SU-DHL-6 (cell line): ENCODE measurements at regions not wholly inside any gene's neighbourhood (a gene's known extent, or its start where the extent isn't known, plus 50 kb on each side); places are given as distances from the start of the nearest gene placed in this dataset.

Source experiments
- H2AFZ ChIP-seq: fragments of 200-600 bp; sonication (generic); 2 replicates; pipeline ENCODE4 v1.6.1; 2014; ENCODE audit warnings: low read depth, mild to moderate bottlenecking, moderate library complexity, mixed read lengths, antibody characterized with exemption, low read length; ENCODE audit not compliant: severe bottlenecking
- H3F3A ChIP-seq: fragments of 200-600 bp; shearing (Covaris generic); 2 replicates; pipeline ENCODE4 v1.6.0; 2016; ENCODE audit warnings: antibody characterized with exemption, mild to moderate bottlenecking; ENCODE audit not compliant: insufficient read depth
- H3K27ac ChIP-seq: fragments of 200-600 bp; sonication (generic); 2 replicates; pipeline ENCODE4 v1.5.1; 2016; ENCODE audit warnings: low read depth, mild to moderate bottlenecking, low read length, moderate library complexity, mixed read lengths
- H3K27me3 ChIP-seq: fragments of 200-600 bp; sonication (generic), shearing (Covaris generic); 2 replicates; pipeline ENCODE4 v1.6.0; 2014; ENCODE audit warnings: mild to moderate bottlenecking, low read length
- H3K36me3 ChIP-seq: fragments of 200-600 bp; sonication (generic); 2 replicates; pipeline ENCODE4 v1.6.1; 2014; ENCODE audit warnings: mild to moderate bottlenecking, low read length, mixed read lengths
- H3K4me2 ChIP-seq: fragments of 300-600, 200-600 bp; shearing (Covaris generic), sonication (generic); 2 replicates; pipeline ENCODE4 v1.6.0; 2014; ENCODE audit warnings: low read length, low read depth, mild to moderate bottlenecking; ENCODE audit not compliant: poor library complexity, severe bottlenecking
- H3K4me3 ChIP-seq: fragments of 200-600 bp; sonication (generic); 2 replicates; pipeline ENCODE4 v1.5.1; 2014; ENCODE audit warnings: antibody characterized with exemption, low read length, mild to moderate bottlenecking, mixed read lengths; ENCODE audit not compliant: insufficient read depth, poor library complexity, severe bottlenecking
- H3K79me2 ChIP-seq: fragments of 200-600 bp; sonication (generic); 2 replicates; pipeline ENCODE4 v1.6.1; 2014; ENCODE audit warnings: mild to moderate bottlenecking, low read length, moderate library complexity; ENCODE audit not compliant: insufficient read depth
- H3K9ac ChIP-seq: fragments of 200-600 bp; sonication (generic); 2 replicates; pipeline ENCODE4 v1.7.0; 2014; ENCODE audit warnings: mild to moderate bottlenecking, low read length
- H3K9me2 ChIP-seq: fragments of 200-600 bp; sonication (generic); replicated peaks from 2 replicates; pipeline ENCODE4 v1.6.1; 2014; ENCODE audit warnings: low read length; ENCODE audit not compliant: insufficient read depth
- H3K9me3 ChIP-seq: fragments of 200-600 bp; sonication (generic); 2 replicates; pipeline ENCODE4 v1.6.1; 2014; ENCODE audit warnings: low read length, mixed read lengths; ENCODE audit not compliant: insufficient read depth
- H4K20me1 ChIP-seq: fragments of 200-600 bp; sonication (generic); 2 replicates; pipeline ENCODE4 v1.6.1; 2014; ENCODE audit warnings: low read depth, mild to moderate bottlenecking, antibody characterized with exemption, low read length, moderate library complexity, mixed read lengths
- EZH2phosphoT487 ChIP-seq: fragments of 200-600 bp; sonication (generic), shearing (Covaris generic); conservative IDR thresholded peaks from 2 replicates; pipeline ENCODE4 v1.6.1; 2018; ENCODE audit warnings: mild to moderate bottlenecking, antibody characterized with exemption, low read length, moderate library complexity, mixed read lengths
- TF ChIP-seq, protein P1 (sequence below): fragments of 200-600 bp; sonication (generic); IDR thresholded peaks from one replicate; pipeline ENCODE4 v1.5.1; 2017; ENCODE audit warnings: antibody characterized with exemption, mild to moderate bottlenecking, low read length, moderate library complexity; ENCODE audit not compliant: insufficient read depth, poor library complexity, severe bottlenecking

- Histone ChIP-seq H3K27me3 (no peaks in the 10 kb centered on the region), H3K9me3 (no peaks in the 10 kb centered on the region; the same call in 1 of the 2 replicates), H3K9ac (no peak overlapping the region), H4K20me1 (no peaks in the 10 kb centered on the region), H3K9me2 (no peaks in the 10 kb centered on the region), H3F3A (no peaks in the 10 kb centered on the region), H3K4me2 (no peak overlapping the region), H3K79me2 (no peaks in the 10 kb centered on the region), H3K27ac (no peak overlapping the region), H3K4me3 (no peak overlapping the region), H3K36me3 (no peaks in the 10 kb centered on the region), H2AFZ (no peak overlapping the region)
- TF ChIP-seq EZH2phosphoT487, result no peak
- TF ChIP-seq, protein P1, sequence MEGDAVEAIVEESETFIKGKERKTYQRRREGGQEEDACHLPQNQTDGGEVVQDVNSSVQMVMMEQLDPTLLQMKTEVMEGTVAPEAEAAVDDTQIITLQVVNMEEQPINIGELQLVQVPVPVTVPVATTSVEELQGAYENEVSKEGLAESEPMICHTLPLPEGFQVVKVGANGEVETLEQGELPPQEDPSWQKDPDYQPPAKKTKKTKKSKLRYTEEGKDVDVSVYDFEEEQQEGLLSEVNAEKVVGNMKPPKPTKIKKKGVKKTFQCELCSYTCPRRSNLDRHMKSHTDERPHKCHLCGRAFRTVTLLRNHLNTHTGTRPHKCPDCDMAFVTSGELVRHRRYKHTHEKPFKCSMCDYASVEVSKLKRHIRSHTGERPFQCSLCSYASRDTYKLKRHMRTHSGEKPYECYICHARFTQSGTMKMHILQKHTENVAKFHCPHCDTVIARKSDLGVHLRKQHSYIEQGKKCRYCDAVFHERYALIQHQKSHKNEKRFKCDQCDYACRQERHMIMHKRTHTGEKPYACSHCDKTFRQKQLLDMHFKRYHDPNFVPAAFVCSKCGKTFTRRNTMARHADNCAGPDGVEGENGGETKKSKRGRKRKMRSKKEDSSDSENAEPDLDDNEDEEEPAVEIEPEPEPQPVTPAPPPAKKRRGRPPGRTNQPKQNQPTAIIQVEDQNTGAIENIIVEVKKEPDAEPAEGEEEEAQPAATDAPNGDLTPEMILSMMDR, result no peak
Measured at GRCh38 chr10:3514691-3515090, 270.3 kb downstream of the KLF6 start.

DNA sequence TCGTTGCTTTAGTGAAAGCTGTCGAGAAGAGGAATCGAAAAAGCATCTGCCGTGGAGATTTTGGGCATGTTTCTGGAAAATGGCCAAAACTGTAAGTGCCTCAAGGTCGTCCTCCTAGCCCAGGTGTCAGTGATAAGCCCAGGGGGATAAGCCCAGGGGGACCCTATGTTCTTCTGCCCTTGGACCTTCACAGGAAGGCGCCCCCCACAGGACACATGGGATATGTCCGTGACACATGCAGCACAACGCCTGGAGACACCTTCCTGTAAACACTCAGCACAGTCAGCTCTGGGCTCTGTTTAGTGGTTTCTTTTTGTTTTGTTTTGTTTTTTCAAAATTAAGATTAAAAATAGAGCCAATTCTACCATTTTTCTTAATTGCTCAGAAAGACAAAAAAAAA lies 272.7 kb downstream of the KLF6 start:
- H3K9me2 ChIP-seq, result no peaks in the 10 kb centered on the region
- H3K79me2 ChIP-seq, result no peaks in the 10 kb centered on the region
- H3K36me3 ChIP-seq, result no peaks in the 10 kb centered on the region
- no peak overlapping the region for H2AFZ ChIP-seq
- TF ChIP-seq EZH2phosphoT487, result no peak
- TF ChIP-seq, protein P1, result no peak
- no peaks in the 10 kb centered on the region; the same call in 1 of the 2 replicates for H3K9me3 ChIP-seq
- H3K4me3 ChIP-seq, result no peak overlapping the region
- no peak overlapping the region for H3K4me2 ChIP-seq
- no peak overlapping the region for H3K27ac ChIP-seq
- no peak overlapping the region for H3K9ac ChIP-seq
- H4K20me1 ChIP-seq, result no peaks in the 10 kb centered on the region
- no peaks in the 10 kb centered on the region for H3K27me3 ChIP-seq
- no peaks in the 10 kb centered on the region for H3F3A ChIP-seq

DNA sequence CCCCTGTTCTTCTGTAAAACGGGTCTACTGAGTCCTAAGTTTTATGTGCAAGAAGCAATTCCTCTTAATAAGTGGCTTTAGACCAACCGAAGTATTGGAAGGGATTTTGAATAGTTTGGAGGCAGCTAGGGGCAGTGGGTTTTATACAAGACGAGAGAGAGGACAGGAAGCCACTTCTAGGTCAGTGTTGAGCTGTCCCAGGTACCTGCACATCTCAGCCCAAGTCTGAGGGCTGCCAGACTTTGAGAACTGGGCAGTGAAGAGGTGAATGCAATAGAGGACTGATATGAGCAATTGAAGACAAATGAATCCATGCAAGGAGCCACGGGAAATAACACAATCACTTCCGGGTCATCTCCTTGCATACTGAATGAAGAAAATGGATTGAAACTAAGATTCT lies 273.5 kb downstream of the KLF6 start:
- Histone ChIP-seq H2AFZ (no peak overlapping the region), H3K4me3 (no peak overlapping the region), H3K27ac (no peak overlapping the region), H3K36me3 (no peaks in the 10 kb centered on the region), H4K20me1 (no peaks in the 10 kb centered on the region), H3K9ac (no peak overlapping the region), H3K79me2 (no peaks in the 10 kb centered on the region), H3F3A (no peaks in the 10 kb centered on the region), H3K9me3 (no peaks in the 10 kb centered on the region), H3K4me2 (no peak overlapping the region), H3K9me2 (no peaks in the 10 kb centered on the region), H3K27me3 (no peaks in the 10 kb centered on the region)
- no peak for TF ChIP-seq EZH2phosphoT487
- TF ChIP-seq, protein P1, result no peak

DNA sequence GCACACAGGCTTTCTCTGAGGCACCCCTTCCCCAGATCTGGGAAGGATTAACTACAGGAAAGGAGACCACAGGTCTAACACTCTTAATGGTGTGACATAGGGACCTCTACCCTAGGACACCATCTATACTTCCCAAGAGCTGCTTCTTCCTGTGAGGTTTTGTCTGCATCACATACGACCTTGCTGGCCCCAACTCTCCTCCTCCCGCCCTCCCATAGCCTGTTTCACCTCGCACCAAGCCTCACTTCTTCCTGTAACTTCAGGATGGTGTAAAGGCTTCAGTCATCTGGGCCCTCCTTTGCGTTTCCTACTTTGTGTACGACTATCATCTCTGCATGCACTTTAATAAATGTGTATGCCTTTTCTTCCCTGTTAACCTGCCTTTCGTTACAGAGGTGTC lies 274.3 kb downstream of the KLF6 start:
- Histone ChIP-seq H3K9me3 (no peaks in the 10 kb centered on the region), H3K79me2 (no peaks in the 10 kb centered on the region), H3F3A (no peaks in the 10 kb centered on the region), H3K9me2 (no peaks in the 10 kb centered on the region), H3K4me2 (no peak overlapping the region), H4K20me1 (no peaks in the 10 kb centered on the region), H3K4me3 (no peak overlapping the region), H3K36me3 (no peaks in the 10 kb centered on the region), H3K27ac (no peak overlapping the region), H2AFZ (no peak overlapping the region), H3K27me3 (no peaks in the 10 kb centered on the region), H3K9ac (no peak overlapping the region)
- TF ChIP-seq EZH2phosphoT487, result no peak
- TF ChIP-seq, protein P1, result no peak
